HepG2 (cell line): ENCODE measurements at regions not wholly inside any gene's neighbourhood (a gene's known extent, or its start where the extent isn't known, plus 50 kb on each side); places are given as distances from the start of the nearest gene placed in this dataset.

ENCODE experiments used
- ATAC-seq: fragments of 200-7000 bp; cut with Tn5 transposase; 3 replicates; pipeline ENCODE4 v1.9.1; 2020; ENCODE audit warnings: mild to moderate bottlenecking, moderate library complexity
- BruUV-seq: library from RNA; stranded (reverse); fragments of 400-500 nt; replicated peaks from 2 replicates; lab custom pipeline; 2021; lab: Mats Ljungman, UMichigan
- CTCF ChIA-PET: fragments of 300-600 bp; formaldehyde crosslinking; extraction: SDS; loops from one replicate; lab custom pipeline; 2021; ENCODE audit warnings: low total read pairs, inconsistent platforms, low intra/inter-chr PET ratio; lab: Yijun Ruan, JAX
- POLR2A ChIA-PET: fragments of 350-600 bp; sonication (Branson Sonifier 250); formaldehyde crosslinking; loops from one replicate; lab custom pipeline; 2020; ENCODE audit warnings: antibody characterized with exemption, inconsistent platforms; lab: Yijun Ruan, JAX
- DNase-seq: peaks from one replicate; pipeline ENCODE4 v3.0.0-alpha.2; 2015; ENCODE audit warnings: low spot score
- FAIRE-seq: peaks from 3 replicates; lab custom pipeline; 2011; peaks lifted over from hg19 to GRCh38; lab: Jason Lieb, UNC
- H2AFZ ChIP-seq: one replicate; pipeline ENCODE4 v1.6.1; 2011; ENCODE audit warnings: low read length, inconsistent platforms
- H3K27ac ChIP-seq: fragments of 300-600 bp; 3 replicates; pipeline ENCODE4 v1.8.0; 2011; ENCODE audit warnings: mixed run types, mild to moderate bottlenecking, mixed read lengths, low read length, inconsistent platforms; ENCODE audit not compliant: insufficient read depth; ENCODE audit errors: extremely low read length
- H3K27me3 ChIP-seq, 2 experiments: fragments of 200-600 bp in 1 of 2; 2 replicates in 1 of 2; 3 replicates in 1 of 2; pipeline versions ENCODE4 v1.6.0 to v1.8.0; 2011; ENCODE audit warnings: low read length in 2 of 2, mild to moderate bottlenecking in 2 of 2, moderate library complexity in 2 of 2, inconsistent platforms in 1 of 2; ENCODE audit not compliant: insufficient read depth in 2 of 2, control insufficient read depth in 1 of 2
- H3K36me3 ChIP-seq, 2 experiments: fragments of 200-600 bp in 1 of 2; replicated peaks in 1 of 2; 2 replicates in 1 of 2; 3 replicates in 1 of 2; pipeline versions ENCODE4 v1.5.1 to v1.8.0; 2011; ENCODE audit warnings: low read length in 2 of 2, inconsistent platforms in 1 of 2; ENCODE audit not compliant: insufficient read depth in 2 of 2, control insufficient read depth in 1 of 2
- H3K4me1 ChIP-seq: 2 replicates; pipeline ENCODE4 v1.5.1; 2012; ENCODE audit warnings: low read length, inconsistent platforms; ENCODE audit not compliant: insufficient read depth
- H3K4me2 ChIP-seq: 2 replicates; pipeline ENCODE4 v1.6.0; 2011; ENCODE audit warnings: low read depth, low read length, inconsistent platforms
- H3K4me3 ChIP-seq, 3 experiments: fragments of 200-600 bp in 1 of 3; sonication (generic), shearing (Covaris generic) in 1 of 3; replicated peaks in 1 of 3; 2 replicates each; pipeline ENCODE4 v1.5.1; 2011 to 2016; ENCODE audit warnings: low read length in 3 of 3, inconsistent platforms in 2 of 3, low read depth in 2 of 3, mild to moderate bottlenecking in 2 of 3, control low read depth in 1 of 3, mixed read lengths in 1 of 3; ENCODE audit not compliant: insufficient read depth in 1 of 3
- H3K79me2 ChIP-seq: one replicate; pipeline ENCODE4 v1.6.1; 2011; ENCODE audit warnings: low read length, inconsistent platforms; ENCODE audit not compliant: insufficient read depth
- H3K9ac ChIP-seq: 2 replicates; pipeline ENCODE4 v1.6.0; 2011; ENCODE audit warnings: mild to moderate bottlenecking, low read depth, low read length, inconsistent platforms; ENCODE audit not compliant: insufficient read depth
- H3K9me3 ChIP-seq: 2 replicates; pipeline ENCODE4 v1.5.1; 2012; ENCODE audit warnings: mild to moderate bottlenecking, low read length
- H4K20me1 ChIP-seq: 2 replicates; pipeline ENCODE4 v1.6.0; 2011; ENCODE audit warnings: inconsistent platforms, mild to moderate bottlenecking, low read length, moderate library complexity; ENCODE audit not compliant: insufficient read depth
- CC2D1A ChIP-seq: sonication (generic); formaldehyde crosslinking; IDR thresholded peaks from 2 replicates; pipeline ENCODE4 v1.8.1; 2023; ENCODE audit warnings: mild to moderate bottlenecking, missing genetic modification reagents
- ELK4 ChIP-seq: sonication (generic); formaldehyde crosslinking; IDR thresholded peaks from 2 replicates; pipeline ENCODE4 v1.9.0; 2021; ENCODE audit warnings: missing genetic modification reagents, borderline replicate concordance
- ERF ChIP-seq: IDR thresholded peaks from 2 replicates; pipeline ENCODE4 v1.6.1; 2018; ENCODE audit warnings: missing biosample characterization, missing genetic modification reagents
- KLF16 ChIP-seq, 2 experiments: sonication (generic) in 1 of 2; formaldehyde crosslinking in 1 of 2; IDR thresholded peaks; 2 replicates each; pipeline versions ENCODE4 v1.6.1 to v1.8.0; 2016 to 2023; ENCODE audit warnings: missing genetic modification reagents in 2 of 2, missing compliant biosample characterization in 1 of 2
- MEIS2 ChIP-seq: sonication (generic); formaldehyde crosslinking; IDR thresholded peaks from 2 replicates; pipeline ENCODE4 v1.9.0; 2021; ENCODE audit warnings: mild to moderate bottlenecking, missing genetic modification reagents
- MZF1 ChIP-seq: sonication (generic); formaldehyde crosslinking; IDR thresholded peaks from 2 replicates; pipeline ENCODE4 v1.8.1; 2023; ENCODE audit warnings: mild to moderate bottlenecking, missing genetic modification reagents, borderline replicate concordance
- NAIF1 ChIP-seq: sonication (generic); formaldehyde crosslinking; IDR thresholded peaks from 2 replicates; pipeline ENCODE4 v1.5.0; 2020; ENCODE audit warnings: mild to moderate bottlenecking, missing genetic modification reagents, borderline replicate concordance
- NR0B2 ChIP-seq: sonication (generic); formaldehyde crosslinking; IDR thresholded peaks from 2 replicates; pipeline ENCODE4 v1.4.0; 2020; ENCODE audit warnings: mild to moderate bottlenecking, missing genetic modification reagents
- POLR2AphosphoS5 ChIP-seq: IDR thresholded peaks from 2 replicates; pipeline ENCODE4 v1.6.1; 2012; ENCODE audit warnings: low read depth, low read length
- STAT6 ChIP-seq: sonication (generic); formaldehyde crosslinking; IDR thresholded peaks from 2 replicates; pipeline ENCODE4 v1.4.0; 2020; ENCODE audit warnings: missing genetic modification reagents, mild to moderate bottlenecking, borderline replicate concordance
- TCF7L2 ChIP-seq: IDR thresholded peaks from 2 replicates; pipeline ENCODE4 v1.6.1; 2011; ENCODE audit warnings: mild to moderate bottlenecking, low read depth, low read length, moderate library complexity
- TRIM22 ChIP-seq: fragments of 450-650 bp; IDR thresholded peaks from 2 replicates; pipeline ENCODE4 v1.6.1; 2017
- ZBTB25 ChIP-seq: IDR thresholded peaks from 2 replicates; pipeline ENCODE4 v1.6.1; 2018; ENCODE audit warnings: missing genetic modification reagents
- ZBTB7B ChIP-seq: sonication (generic); formaldehyde crosslinking; IDR thresholded peaks from 2 replicates; pipeline ENCODE4 v1.4.0; 2020; ENCODE audit warnings: missing genetic modification reagents
- ZKSCAN5 ChIP-seq: sonication (generic); formaldehyde crosslinking; IDR thresholded peaks from 2 replicates; pipeline ENCODE4 v1.5.1; 2020; ENCODE audit warnings: mild to moderate bottlenecking, missing genetic modification reagents
- ZNF567 ChIP-seq: sonication (generic); formaldehyde crosslinking; IDR thresholded peaks from 2 replicates; pipeline ENCODE4 v1.8.1; 2023; ENCODE audit warnings: mild to moderate bottlenecking, missing genetic modification reagents, borderline replicate concordance
- ZNF850 ChIP-seq: sonication (generic); formaldehyde crosslinking; conservative IDR thresholded peaks from 2 replicates; pipeline ENCODE4 v1.9.0; 2021; ENCODE audit warnings: mild to moderate bottlenecking, missing genetic modification reagents
- WGBS: methylation state at CpG from one replicate; pipeline ENCODE4 v1.1.6; 2017; ENCODE audit warnings: low lambda C conversion rate; 5-methylcytosine and 5-hydroxymethylcytosine counted together
- in situ Hi-C: cut with HindIII; loops from 2 replicates; pipeline ENCODE4 v1.10.0; 2017; ENCODE audit warnings: low pct_unique_long_range_greater_than_20kb; ENCODE audit not compliant: extremely low pct_ligation_motif_present
- intact Hi-C: fragments of 100-400 bp; cut with micrococcal nuclease; formaldehyde crosslinking; loops from one replicate; pipeline ENCODE4 v1.10.0; 2022; ENCODE audit not compliant: unreplicated experiment

- TF ChIP-seq MZF1 (no peak), TRIM22 (no peak), NR0B2 (CRISPR knock-in tag) (no peak), MEIS2 (CRISPR knock-in tag) (no peak), CC2D1A (CRISPR knock-in tag) (no peak), KLF16 (CRISPR knock-in tag; IDR thresholded peaks at IDR 0.05) (no peak), POLR2AphosphoS5 (no peak), ELK4 (CRISPR knock-in tag) (no peak)
Measured at GRCh38 chr19:30886222-30886621, 463.0 kb downstream of the TSHZ3 start (continued).

- in situ Hi-C loops, result no loop called here
- Histone ChIP-seq H3K9ac (no peak overlapping the region), H3K9me3 (peaks cover 97% of the 10 kb centered on the region), H4K20me1 (no peaks in the 10 kb centered on the region), H3K4me1 (no peaks in the 10 kb centered on the region), H3K4me3 (no peak overlapping the region), H2AFZ (no peak overlapping the region), H3K79me2 (no peaks in the 10 kb centered on the region), H3K4me2 (no peak overlapping the region), H3K27ac (no peak overlapping the region), H3K36me3 (no peaks in the 10 kb centered on the region), H3K27me3 (no peaks in the 10 kb centered on the region)
- ATAC-seq (no peak), FAIRE-seq (no peak), DNase-seq (no peak)
- no TSS peak for BruUV-seq
- WGBS, result 19% methylated on average over 7 of the region's 11 CpGs
- POLR2A ChIA-PET, result no interaction called here
- intact Hi-C loops, result no loop called here
- CTCF ChIA-PET, result no interaction called here
- TF ChIP-seq STAT6 (CRISPR knock-in tag) (no peak), ZBTB25 (CRISPR knock-in tag) (no peak), TCF7L2 (no peak), ZBTB7B (no peak), ZKSCAN5 (CRISPR knock-in tag) (no peak), ZNF850 (CRISPR knock-in tag) (no peak), ERF (no peak), NAIF1 (CRISPR knock-in tag) (no peak), ZNF567 (CRISPR knock-in tag) (no peak)
Measured at GRCh38 chr19:30884146-30884812, 465.0 kb downstream of the TSHZ3 start.
